Activated naive CD8-positive, alpha-beta T cell (primary cell): ENCODE measurements at regions not wholly inside any gene's neighbourhood (a gene's known extent, or its start where the extent isn't known, plus 50 kb on each side); places are given as distances from the start of the nearest gene placed in this dataset.
"Not testable (repeated sequence)": the region's sequence is repeated elsewhere in the genome, so short reads cannot be mapped to it uniquely, and the experiment has no call there.

ENCODE experiments used
- H3K27ac Mint-ChIP-seq: one replicate; pipeline ENCODE4 v1.8.0; 2021; ENCODE audit warnings: mixed read lengths
- H3K27me3 Mint-ChIP-seq: one replicate; pipeline ENCODE4 v1.8.0; 2021; ENCODE audit warnings: mixed read lengths
- H3K36me3 Mint-ChIP-seq: one replicate; pipeline ENCODE4 v1.8.0; 2021; ENCODE audit warnings: mixed read lengths
- H3K4me1 Mint-ChIP-seq: one replicate; pipeline ENCODE4 v1.8.0; 2021; ENCODE audit warnings: low read depth, mixed read lengths
- H3K4me3 Mint-ChIP-seq: one replicate; pipeline ENCODE4 v1.8.0; 2021; ENCODE audit warnings: mild to moderate bottlenecking, mixed read lengths
- H3K9me3 Mint-ChIP-seq: one replicate; pipeline ENCODE4 v1.8.0; 2021; ENCODE audit warnings: low read depth, mixed read lengths

DNA sequence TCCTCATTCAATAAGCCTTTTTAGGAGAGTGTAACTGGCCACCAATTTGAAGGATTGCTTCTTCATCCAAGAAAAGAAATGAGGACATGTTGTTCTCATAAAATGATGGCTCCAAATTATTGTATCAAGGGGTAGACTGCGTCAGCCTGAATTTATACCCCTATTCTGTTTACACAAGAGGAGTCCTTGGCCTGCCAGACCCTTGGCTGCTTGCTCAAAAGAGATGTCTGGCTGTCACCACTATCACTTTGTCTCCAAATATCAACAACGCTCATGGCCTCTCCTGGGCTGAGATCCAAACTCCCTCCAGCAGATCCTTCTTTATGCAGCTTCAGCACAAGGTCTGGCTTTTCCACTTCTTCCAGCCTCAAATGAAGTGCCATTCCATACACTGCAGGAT is 127.9 kb downstream of the OR13H1 start:
- no peaks in the 10 kb centered on the region for H3K27me3 Mint-ChIP-seq
- no peaks in the 10 kb centered on the region for H3K4me1 Mint-ChIP-seq
- no peak overlapping the region for H3K4me3 Mint-ChIP-seq
- no peaks in the 10 kb centered on the region for H3K36me3 Mint-ChIP-seq
- no peak overlapping the region for H3K27ac Mint-ChIP-seq
- no peaks in the 10 kb centered on the region for H3K9me3 Mint-ChIP-seq

DNA sequence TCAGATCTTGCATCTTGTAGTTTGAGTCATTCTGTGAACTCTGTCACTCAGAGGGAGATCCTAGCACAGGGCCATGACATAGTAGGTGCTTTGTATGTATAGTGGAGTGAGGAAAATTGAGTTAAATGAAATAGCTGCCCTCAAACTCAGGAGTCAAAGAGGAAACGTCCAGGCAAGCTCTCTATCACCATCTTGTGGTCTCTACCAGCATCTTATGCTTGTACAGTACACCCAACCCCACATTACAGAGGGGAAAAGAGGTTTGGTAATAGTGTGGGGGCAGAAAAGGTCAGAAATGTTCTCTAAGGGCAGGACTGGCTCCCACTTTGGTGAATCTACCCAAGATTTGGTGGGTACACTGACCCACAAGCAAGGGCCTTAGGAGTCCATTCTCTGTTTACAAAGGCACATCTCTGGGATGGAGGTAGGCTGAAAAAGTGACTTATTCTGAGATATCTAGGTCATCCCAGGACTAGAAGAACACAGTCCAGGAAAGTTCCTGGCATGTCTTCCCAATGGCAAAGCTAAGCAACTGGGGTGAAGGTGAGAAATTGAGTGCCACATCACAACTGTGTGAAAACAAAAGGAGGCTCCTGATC is 131.8 kb downstream of the OR13H1 start:
- no peaks in the 10 kb centered on the region for H3K36me3 Mint-ChIP-seq
- H3K9me3 Mint-ChIP-seq = no peaks in the 10 kb centered on the region
- no peak overlapping the region for H3K4me3 Mint-ChIP-seq
- H3K27me3 Mint-ChIP-seq = no peaks in the 10 kb centered on the region
- no peak overlapping the region for H3K27ac Mint-ChIP-seq
- no peaks in the 10 kb centered on the region for H3K4me1 Mint-ChIP-seq

DNA sequence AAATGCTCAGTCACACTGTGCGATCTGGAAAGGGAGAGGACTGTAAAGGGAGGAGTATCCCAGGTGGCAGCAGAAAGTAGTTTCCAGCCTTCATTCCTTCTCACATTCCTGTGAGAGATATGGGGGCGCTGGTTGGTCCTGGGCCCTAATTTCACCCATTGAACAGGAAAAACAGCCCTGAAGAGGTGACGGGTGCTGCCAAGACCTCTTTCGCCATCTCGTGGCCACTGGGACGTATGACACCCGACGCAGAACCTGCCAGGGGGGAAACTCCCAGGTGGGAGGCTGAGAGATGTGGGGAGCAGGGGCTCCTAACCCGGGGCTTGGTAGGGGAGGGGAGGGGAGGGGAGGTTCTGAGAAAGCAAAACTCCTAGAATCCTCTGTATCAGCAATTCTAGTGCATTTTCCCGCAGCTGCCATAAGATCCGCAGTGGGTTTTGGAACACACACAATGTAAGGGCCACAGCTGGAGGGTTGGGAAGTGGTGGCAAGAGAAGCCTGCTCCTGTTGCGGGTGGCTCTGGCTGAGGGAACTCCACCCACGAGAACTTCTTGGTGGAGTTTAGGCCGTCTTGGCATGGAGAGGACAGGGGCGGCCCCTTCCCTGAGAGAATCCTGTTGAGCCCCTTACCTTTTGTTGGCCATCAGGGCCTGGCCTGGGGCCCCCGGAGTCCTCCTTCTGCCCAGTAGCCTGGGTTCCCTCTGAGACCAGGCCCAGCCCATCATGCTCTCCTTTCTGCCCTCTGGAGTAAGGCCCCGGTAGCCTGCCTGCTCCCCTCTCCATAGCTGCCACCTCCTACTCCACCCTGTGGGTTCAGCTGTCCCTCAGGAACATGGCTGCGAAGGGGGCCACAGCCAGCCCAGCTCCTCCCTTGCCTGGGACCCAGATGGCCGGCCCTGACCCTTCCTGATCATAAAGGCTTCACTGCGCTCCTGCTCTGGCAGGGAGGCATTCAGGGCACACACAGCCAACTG is 134.1 kb downstream of the OR13H1 start:
- Mint-ChIP-seq H3K4me3 (no peak overlapping the region), H3K27me3 (no peaks in the 10 kb centered on the region), H3K27ac (no peak overlapping the region), H3K36me3 (no peaks in the 10 kb centered on the region), H3K4me1 (no peaks in the 10 kb centered on the region), H3K9me3 (no peaks in the 10 kb centered on the region)

DNA sequence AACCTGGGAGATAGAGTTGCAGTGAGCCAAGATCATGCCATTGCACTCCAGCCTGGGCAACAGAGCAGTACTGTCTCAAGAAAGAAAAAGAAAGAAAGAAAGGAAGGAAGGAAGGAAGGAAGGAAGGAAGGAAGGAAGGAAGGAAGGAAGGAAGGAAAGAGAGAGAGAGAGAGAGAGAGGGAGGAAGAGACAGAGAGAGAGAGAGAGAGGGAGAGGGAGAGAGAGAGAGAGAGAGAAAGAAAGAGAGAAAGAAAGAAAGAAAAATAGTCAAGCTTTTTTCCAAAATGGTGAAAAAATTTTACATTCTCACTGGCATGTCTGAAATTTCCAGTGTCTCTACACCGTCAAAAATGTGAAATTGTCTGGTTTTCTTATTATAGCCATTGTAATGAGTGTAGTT is 138.9 kb downstream of the OR13H1 start:
- H3K27ac Mint-ChIP-seq, H3K4me1 Mint-ChIP-seq, H3K36me3 Mint-ChIP-seq, H3K27me3 Mint-ChIP-seq, H3K4me3 Mint-ChIP-seq, H3K9me3 Mint-ChIP-seq: not testable (repeated sequence)

DNA sequence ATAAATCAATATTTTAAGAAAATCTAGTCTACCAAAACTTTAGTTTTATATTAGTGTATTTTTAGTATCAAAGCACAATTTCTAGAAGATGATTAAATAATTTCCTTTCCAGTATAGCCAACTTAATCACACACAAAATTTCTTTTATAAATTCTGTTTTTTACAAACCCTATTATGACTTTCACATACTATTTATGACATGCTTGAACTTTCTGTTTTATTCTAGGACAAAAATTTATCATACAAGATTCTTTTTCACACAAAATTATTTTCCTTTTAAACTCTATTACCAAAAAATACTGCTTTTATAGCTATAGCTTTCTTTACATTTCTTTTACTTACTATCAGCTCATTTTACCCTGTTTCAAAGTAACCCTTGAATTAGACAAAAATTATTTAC is 149.5 kb downstream of the OR13H1 start:
- no peaks in the 10 kb centered on the region for H3K36me3 Mint-ChIP-seq
- H3K27me3 Mint-ChIP-seq = no peaks in the 10 kb centered on the region
- H3K4me1 Mint-ChIP-seq = no peaks in the 10 kb centered on the region
- H3K27ac Mint-ChIP-seq = no peak overlapping the region
- no peak overlapping the region for H3K4me3 Mint-ChIP-seq
- no peaks in the 10 kb centered on the region for H3K9me3 Mint-ChIP-seq

DNA sequence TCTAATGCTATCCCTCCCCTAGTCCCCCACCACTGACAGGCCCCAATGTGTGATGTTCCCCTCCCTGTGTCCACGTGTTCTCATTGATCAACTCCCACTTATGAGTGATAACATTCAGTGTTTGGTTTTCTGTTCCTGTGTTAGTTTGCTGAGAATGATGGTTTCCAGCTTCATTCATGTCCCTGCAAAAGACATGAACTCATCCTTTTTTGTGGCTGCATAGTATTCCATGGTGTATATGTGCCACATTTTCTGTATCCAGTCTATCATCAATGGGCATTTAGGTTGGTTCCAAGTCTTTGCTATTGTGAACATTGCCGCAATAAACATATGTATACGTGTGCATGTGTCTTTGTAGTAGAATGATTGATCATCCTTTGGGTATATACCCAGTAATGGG is 153.1 kb downstream of the OR13H1 start:
- not testable (repeated sequence) for H3K9me3 Mint-ChIP-seq, H3K4me1 Mint-ChIP-seq, H3K36me3 Mint-ChIP-seq, H3K4me3 Mint-ChIP-seq, H3K27ac Mint-ChIP-seq, H3K27me3 Mint-ChIP-seq

DNA sequence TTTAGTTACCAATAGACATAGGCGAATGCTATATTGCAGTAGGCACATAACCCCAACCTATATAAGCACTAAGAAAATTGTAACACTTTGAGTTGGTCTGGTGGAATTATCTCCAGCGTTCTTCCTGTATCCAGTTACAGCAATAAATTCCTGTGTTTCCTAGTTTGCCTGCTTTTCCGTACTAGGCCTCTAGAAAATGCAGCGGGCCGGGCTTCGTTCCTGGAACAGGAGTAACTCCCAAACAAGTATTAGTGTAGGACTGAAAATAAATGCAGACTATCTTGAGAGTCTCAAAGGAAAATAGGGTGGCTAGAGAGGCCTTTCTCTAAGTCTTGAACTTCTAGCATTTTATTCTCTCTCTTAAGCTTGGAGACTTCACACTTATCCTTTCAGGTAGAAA is 159.8 kb downstream of the OR13H1 start:
- Mint-ChIP-seq H3K27me3 (no peaks in the 10 kb centered on the region), H3K4me3 (no peak overlapping the region), H3K4me1 (no peaks in the 10 kb centered on the region), H3K27ac (no peak overlapping the region), H3K9me3 (no peaks in the 10 kb centered on the region), H3K36me3 (no peaks in the 10 kb centered on the region)

DNA sequence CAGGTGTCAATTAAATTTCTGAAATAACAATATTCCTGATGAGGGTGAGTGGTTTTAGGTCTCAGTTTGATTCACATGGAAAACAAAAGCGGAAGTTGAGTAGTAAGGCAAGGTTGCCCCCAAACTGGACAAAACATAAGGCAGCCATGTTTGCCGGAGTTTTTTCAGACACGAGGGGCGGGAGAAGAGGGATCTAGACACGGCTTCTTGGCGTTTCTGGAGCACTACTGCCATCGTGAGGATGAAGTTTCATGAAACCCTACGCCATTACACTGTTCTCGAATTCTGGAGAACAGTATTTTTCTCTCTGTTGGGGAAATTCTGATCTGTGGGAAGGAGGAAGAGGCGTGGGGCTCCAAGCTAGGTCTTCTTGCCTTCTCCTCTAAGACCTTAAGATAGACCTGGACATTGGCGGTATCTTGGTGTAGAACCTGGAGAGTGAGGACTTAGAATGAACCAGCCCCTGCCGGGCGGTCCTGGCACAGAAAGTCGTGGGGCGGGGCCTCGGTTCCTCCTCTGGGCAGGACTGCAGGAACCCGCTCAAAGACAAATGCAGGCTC is 160.3 kb downstream of the OR13H1 start:
- H3K36me3 Mint-ChIP-seq = no peaks in the 10 kb centered on the region
- no peaks in the 10 kb centered on the region for H3K9me3 Mint-ChIP-seq
- H3K27ac Mint-ChIP-seq = no peak overlapping the region

DNA sequence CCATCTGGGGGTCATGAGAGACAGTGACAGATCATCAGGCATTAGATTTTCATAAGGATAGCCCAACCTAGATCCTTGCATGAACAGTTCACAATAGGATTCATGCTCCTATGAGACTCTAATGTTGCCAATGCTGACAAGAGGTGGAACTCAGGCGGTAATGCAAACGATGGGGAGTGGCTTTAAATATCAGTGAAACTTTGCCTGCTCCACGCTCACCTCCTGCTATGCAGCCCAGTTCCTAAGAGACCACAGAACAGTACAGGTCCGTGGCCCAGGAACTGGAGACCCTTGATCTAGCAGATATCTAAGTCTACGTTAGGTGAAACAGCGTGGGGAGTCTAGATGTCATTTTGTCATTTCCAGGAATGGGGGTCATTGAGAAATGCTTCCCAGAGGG is 165.7 kb downstream of the OR13H1 start:
- H3K27me3 Mint-ChIP-seq = no peaks in the 10 kb centered on the region

More for the DNA sequence above, 160.3 kb downstream of the OR13H1 start:
- no peaks in the 10 kb centered on the region for H3K4me1 Mint-ChIP-seq
- no peaks in the 10 kb centered on the region for H3K27me3 Mint-ChIP-seq
- no peak overlapping the region for H3K4me3 Mint-ChIP-seq

DNA sequence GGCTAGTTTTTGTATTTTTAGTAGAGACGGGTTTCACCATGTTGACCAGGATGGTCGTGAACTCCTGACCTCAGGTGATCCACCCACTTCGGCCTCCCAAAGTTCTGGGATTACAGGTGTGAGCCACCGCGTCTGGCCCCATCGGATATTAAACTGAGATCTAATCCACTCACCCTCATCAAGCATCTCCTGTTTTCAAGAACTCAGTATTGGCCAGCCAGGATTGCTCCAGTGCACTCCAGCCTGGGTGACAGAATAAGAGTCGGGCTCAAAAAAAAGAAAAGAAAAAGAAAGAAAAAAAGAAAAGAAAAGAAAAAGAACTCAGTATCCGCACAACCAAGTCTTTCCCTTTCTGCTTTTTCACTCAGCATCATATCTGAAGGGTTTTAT is 167.6 kb downstream of the OR13H1 start:
- Mint-ChIP-seq H3K4me3 (no peak overlapping the region), H3K27me3 (no peaks in the 10 kb centered on the region), H3K4me1 (no peaks in the 10 kb centered on the region), H3K27ac (no peak overlapping the region), H3K36me3 (no peaks in the 10 kb centered on the region), H3K9me3 (no peaks in the 10 kb centered on the region)

More for the DNA sequence above, 165.7 kb downstream of the OR13H1 start:
- Mint-ChIP-seq H3K4me3 (no peak overlapping the region), H3K36me3 (no peaks in the 10 kb centered on the region), H3K27ac (no peak overlapping the region), H3K4me1 (no peaks in the 10 kb centered on the region), H3K9me3 (no peaks in the 10 kb centered on the region)

DNA sequence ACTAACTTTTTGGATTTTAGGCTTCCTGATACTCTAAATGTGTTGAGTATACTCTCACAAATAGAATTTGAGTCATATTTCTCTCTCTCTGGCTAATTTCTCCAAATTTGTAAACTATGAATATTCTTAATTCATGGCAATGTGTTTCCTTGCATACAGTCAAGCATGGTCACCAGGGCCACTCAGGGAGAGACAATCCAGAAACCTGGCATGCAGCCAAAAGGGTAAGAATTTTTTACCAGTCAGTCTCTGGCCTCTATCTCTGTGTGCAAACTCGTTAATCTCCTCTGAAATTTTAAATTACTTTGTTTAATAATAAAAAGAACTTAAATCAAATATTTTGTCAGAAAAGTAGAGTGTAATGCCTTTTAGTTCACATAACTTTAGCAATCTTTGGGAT is 179.8 kb downstream of the OR13H1 start:
- no peaks in the 10 kb centered on the region for H3K9me3 Mint-ChIP-seq
- no peaks in the 10 kb centered on the region for H3K27me3 Mint-ChIP-seq
- no peak overlapping the region for H3K27ac Mint-ChIP-seq
- H3K4me1 Mint-ChIP-seq = no peaks in the 10 kb centered on the region
- H3K4me3 Mint-ChIP-seq = no peak overlapping the region
- peaks cover 3% of the 10 kb centered on the region for H3K36me3 Mint-ChIP-seq

DNA sequence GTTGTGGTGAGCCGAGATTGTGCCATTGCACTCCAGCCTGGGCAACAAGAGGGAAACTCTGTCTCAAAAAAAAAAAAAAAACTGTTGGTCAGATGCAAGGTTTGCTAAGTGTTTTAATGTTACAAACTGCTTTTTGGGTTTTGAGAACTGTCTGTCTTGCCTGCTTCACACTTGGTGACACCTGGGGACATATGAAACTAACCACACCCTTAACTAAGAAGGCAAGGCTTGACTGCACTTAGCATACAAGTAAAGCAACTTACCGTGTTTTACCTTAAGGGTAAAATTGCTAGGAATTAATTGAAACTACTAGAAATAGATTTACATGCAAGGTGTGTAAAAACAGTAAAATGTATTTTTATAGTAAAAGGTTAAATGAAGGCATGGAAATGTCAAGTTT is 180.4 kb downstream of the OR13H1 start:
- no peaks in the 10 kb centered on the region for H3K9me3 Mint-ChIP-seq
- H3K27me3 Mint-ChIP-seq = no peaks in the 10 kb centered on the region

DNA sequence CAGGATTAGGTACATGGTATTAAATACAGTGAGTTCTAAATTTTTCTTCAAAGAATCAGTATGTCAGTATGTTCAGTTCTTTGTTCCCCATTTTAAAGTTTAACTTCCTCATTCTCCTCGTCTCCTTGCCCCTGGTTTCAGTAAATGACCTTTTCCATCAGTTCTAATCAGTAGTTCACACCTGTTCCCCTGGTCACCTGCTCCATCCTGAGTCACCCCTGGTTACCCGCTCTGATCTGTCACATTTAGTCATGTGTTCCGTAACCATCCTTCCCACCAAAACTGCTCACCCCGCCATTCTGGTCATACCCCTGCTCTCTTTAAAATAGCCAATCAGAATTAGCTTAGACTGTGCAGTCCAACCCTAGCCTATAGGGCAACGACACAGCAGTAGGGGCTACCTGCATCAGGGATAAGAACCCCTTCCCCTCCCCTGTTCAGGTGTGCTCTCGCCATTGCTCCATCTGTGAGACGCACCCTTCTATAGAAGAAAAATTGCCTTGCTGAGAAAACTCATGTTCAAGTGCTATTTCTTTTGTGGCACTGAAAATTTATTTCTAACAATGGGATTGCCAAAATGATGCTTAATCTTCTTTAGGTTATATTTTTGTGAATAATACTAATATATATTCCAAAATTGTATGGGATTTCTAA is 181.3 kb downstream of the OR13H1 start:
- Mint-ChIP-seq H3K27me3 (no peaks in the 10 kb centered on the region), H3K9me3 (no peaks in the 10 kb centered on the region), H3K4me1 (no peaks in the 10 kb centered on the region), H3K4me3 (no peak overlapping the region), H3K27ac (no peak overlapping the region), H3K36me3 (peaks cover 3% of the 10 kb centered on the region)

More for the DNA sequence above, 180.4 kb downstream of the OR13H1 start:
- Mint-ChIP-seq H3K4me1 (no peaks in the 10 kb centered on the region), H3K36me3 (peaks cover 3% of the 10 kb centered on the region), H3K4me3 (no peak overlapping the region), H3K27ac (no peak overlapping the region)

DNA sequence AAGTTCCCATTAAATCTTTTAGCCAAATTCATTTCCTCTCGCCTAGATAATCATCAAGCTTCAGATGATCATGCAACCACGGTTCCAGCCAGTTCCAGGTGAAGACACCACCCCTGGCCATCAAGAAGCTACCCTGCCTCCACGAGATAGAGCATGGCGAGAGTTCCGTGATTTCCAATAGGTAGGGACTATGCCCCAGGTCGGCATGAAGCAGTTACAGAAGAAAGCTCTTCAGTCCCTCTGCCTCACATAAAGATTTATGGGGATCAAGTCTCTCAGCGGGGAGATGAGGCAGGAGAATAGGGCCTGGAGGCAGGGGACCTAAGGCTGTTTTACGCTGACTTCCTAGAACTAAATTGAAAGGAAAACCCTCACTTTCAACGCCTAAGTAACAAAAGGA is 183.9 kb downstream of the OR13H1 start:
- no peak overlapping the region for H3K4me3 Mint-ChIP-seq
- H3K4me1 Mint-ChIP-seq = no peaks in the 10 kb centered on the region
- H3K36me3 Mint-ChIP-seq = peaks cover 3% of the 10 kb centered on the region
- H3K9me3 Mint-ChIP-seq = no peaks in the 10 kb centered on the region
- H3K27me3 Mint-ChIP-seq = no peaks in the 10 kb centered on the region
- no peak overlapping the region for H3K27ac Mint-ChIP-seq
